ENCODE measurements at regions not wholly inside any gene's neighbourhood (a gene's known extent, or its start where the extent isn't known, plus 50 kb on each side); places are given as distances from the start of the nearest gene placed in this dataset.

GRCh38 chr17:72011561-72011960 lies 109.3 kb upstream of the SOX9 start:
- Histone ChIP-seq H3K4me3 (ENCODE audit: low read depth, low read length, poor library complexity, severe bottlenecking) (no peak overlapping the region), H3K27ac (ENCODE audit: low read depth, low read length, poor library complexity, severe bottlenecking) (no peak overlapping the region), H3K4me1 (ENCODE audit: insufficient read depth, low read length, poor library complexity, severe bottlenecking) (peaks cover 15% of the 10 kb centered on the region), H3K27me3 (replicated peaks; ENCODE audit: insufficient read depth, low read depth, low read length, poor library complexity) (no peaks in the 10 kb centered on the region), H3K9me3 (ENCODE audit: low read depth, low read length, poor library complexity, severe bottlenecking) (no peaks in the 10 kb centered on the region), H3K36me3 (ENCODE audit: insufficient read depth, low read length, poor library complexity, severe bottlenecking) (no peaks in the 10 kb centered on the region)
- ChIA-PET CTCF (no interaction called here), POLR2A (ENCODE audit: low non-redundant PET) (no interaction called here)
- no peak for DNase-seq (ENCODE audit: low spot score)
- BruUV-seq (replicated peaks): no TSS peak
- TF ChIP-seq CTCF (conservative IDR thresholded peaks at IDR 0.05; ENCODE audit: low read depth, low read length) (no peak), EZH2 (IDR thresholded peaks at IDR 0.05; ENCODE audit: borderline replicate concordance, low read depth, low read length, poor library complexity, severe bottlenecking) (no peak)
- intact Hi-C loops (cut with micrococcal nuclease; ENCODE audit: unreplicated experiment): no loop called here

- TF ChIP-seq EZH2 (IDR thresholded peaks at IDR 0.05; ENCODE audit: borderline replicate concordance, low read depth, low read length, poor library complexity, severe bottlenecking): no peak
- TF ChIP-seq CTCF (conservative IDR thresholded peaks at IDR 0.05; ENCODE audit: low read depth, low read length): no peak
- CTCF ChIA-PET: no interaction called here
These were observed 99.3 kb upstream of the SOX9 start for GRCh38 chr17:72021417-72022041.

GRCh38 chr17:72022328-72023275 lies 98.2 kb upstream of the SOX9 start:
- CTCF ChIA-PET: no interaction called here
- no peaks in the 10 kb centered on the region for H3K4me1 ChIP-seq (ENCODE audit: insufficient read depth, low read length, poor library complexity, severe bottlenecking)

More at GRCh38 chr17:72021417-72022041, 99.3 kb upstream of the SOX9 start:
- Histone ChIP-seq H3K36me3 (ENCODE audit: insufficient read depth, low read length, poor library complexity, severe bottlenecking) (no peaks in the 10 kb centered on the region), H3K4me3 (ENCODE audit: low read depth, low read length, poor library complexity, severe bottlenecking) (no peak overlapping the region), H3K4me1 (ENCODE audit: insufficient read depth, low read length, poor library complexity, severe bottlenecking) (no peaks in the 10 kb centered on the region), H3K27ac (ENCODE audit: low read depth, low read length, poor library complexity, severe bottlenecking) (no peak overlapping the region), H3K27me3 (replicated peaks; ENCODE audit: insufficient read depth, low read depth, low read length, poor library complexity) (no peaks in the 10 kb centered on the region), H3K9me3 (ENCODE audit: low read depth, low read length, poor library complexity, severe bottlenecking) (no peaks in the 10 kb centered on the region)
- no TSS peak for BruUV-seq (replicated peaks)
- POLR2A ChIA-PET (ENCODE audit: low non-redundant PET): no interaction called here
- intact Hi-C loops (cut with micrococcal nuclease; ENCODE audit: unreplicated experiment): no loop called here
- no peak for DNase-seq (ENCODE audit: low spot score)

More at GRCh38 chr17:72022328-72023275, 98.2 kb upstream of the SOX9 start:
- Histone ChIP-seq H3K9me3 (ENCODE audit: low read depth, low read length, poor library complexity, severe bottlenecking) (no peaks in the 10 kb centered on the region), H3K4me3 (ENCODE audit: low read depth, low read length, poor library complexity, severe bottlenecking) (no peak overlapping the region), H3K27ac (ENCODE audit: low read depth, low read length, poor library complexity, severe bottlenecking) (no peak overlapping the region), H3K36me3 (ENCODE audit: insufficient read depth, low read length, poor library complexity, severe bottlenecking) (no peaks in the 10 kb centered on the region), H3K27me3 (replicated peaks; ENCODE audit: insufficient read depth, low read depth, low read length, poor library complexity) (no peaks in the 10 kb centered on the region)
- DNase-seq (ENCODE audit: low spot score): no peak
- intact Hi-C loops (cut with micrococcal nuclease; ENCODE audit: unreplicated experiment): no loop called here
- TF ChIP-seq EZH2 (IDR thresholded peaks at IDR 0.05; ENCODE audit: borderline replicate concordance, low read depth, low read length, poor library complexity, severe bottlenecking) (no peak), CTCF (conservative IDR thresholded peaks at IDR 0.05; ENCODE audit: low read depth, low read length) (no peak)
- no TSS peak for BruUV-seq (replicated peaks)
- POLR2A ChIA-PET (ENCODE audit: low non-redundant PET): no interaction called here
